NCI-H345 (cell line): ENCODE measurements at regions not wholly inside any gene's neighbourhood (a gene's known extent, or its start where the extent isn't known, plus 50 kb on each side); places are given as distances from the start of the nearest gene placed in this dataset.
"Not testable (repeated sequence)": the region's sequence is repeated elsewhere in the genome, so short reads cannot be mapped to it uniquely, and the experiment has no call there.

Experiments used
- DNase-seq: peaks from one replicate; lab custom pipeline; 2025; lab: John Stamatoyannopoulos, UW

GRCh38 chr2:139410833-139411174 lies 630.6 kb upstream of the NXPH2 start:
- not testable (repeated sequence) for DNase-seq

- not testable (repeated sequence) for DNase-seq
Measured at GRCh38 chr2:139410147-139410832, 630.1 kb upstream of the NXPH2 start.

GRCh38 chr2:139409212-139409611 lies 629.0 kb upstream of the NXPH2 start:
- DNase-seq, result no peak

GRCh38 chr2:139403948-139404347 lies 623.8 kb upstream of the NXPH2 start:
- DNase-seq, result no peak

GRCh38 chr2:139394801-139395200 lies 614.6 kb upstream of the NXPH2 start:
- no peak for DNase-seq

GRCh38 chr2:139389391-139389790 lies 609.2 kb upstream of the NXPH2 start:
- DNase-seq, result no peak

GRCh38 chr2:139386401-139386800 lies 606.2 kb upstream of the NXPH2 start:
- no peak for DNase-seq

GRCh38 chr2:139383532-139383931 lies 603.3 kb upstream of the NXPH2 start:
- DNase-seq, result no peak

GRCh38 chr2:139380051-139380450 lies 599.9 kb upstream of the NXPH2 start:
- no peak for DNase-seq

- no peak for DNase-seq
Measured at GRCh38 chr2:139378373-139378772, 598.2 kb upstream of the NXPH2 start.

- no peak for DNase-seq
Measured at GRCh38 chr2:139374296-139374850, 594.2 kb upstream of the NXPH2 start.

GRCh38 chr2:139369423-139370409 lies 589.5 kb upstream of the NXPH2 start:
- no peak for DNase-seq

- no peak for DNase-seq
Measured at GRCh38 chr2:139367416-139367815, 587.2 kb upstream of the NXPH2 start.

- DNase-seq, result peak; percentile 78
Measured at GRCh38 chr2:139366681-139367080, 586.5 kb upstream of the NXPH2 start.

GRCh38 chr2:139365189-139365588 lies 585.0 kb upstream of the NXPH2 start:
- DNase-seq, result peak; percentile 22

- no peak for DNase-seq
Measured at GRCh38 chr2:139360654-139361053, 580.5 kb upstream of the NXPH2 start.

GRCh38 chr2:139359818-139360217 lies 579.6 kb upstream of the NXPH2 start:
- DNase-seq, result no peak

GRCh38 chr2:139357972-139358371 lies 577.8 kb upstream of the NXPH2 start:
- DNase-seq, result no peak

- DNase-seq, result peak; percentile 20
Measured at GRCh38 chr2:139354518-139354917, 574.3 kb upstream of the NXPH2 start.

- DNase-seq, result no peak
Measured at GRCh38 chr2:139353874-139354273, 573.7 kb upstream of the NXPH2 start.

GRCh38 chr2:139317259-139317658 lies 537.1 kb upstream of the NXPH2 start:
- no peak for DNase-seq

- DNase-seq, result no peak
Measured at GRCh38 chr2:139314059-139314458, 533.9 kb upstream of the NXPH2 start.

- DNase-seq, result no peak
Measured at GRCh38 chr2:139296672-139297209, 516.6 kb upstream of the NXPH2 start.
